ENCODE measurements at regions not wholly inside any gene's neighbourhood (a gene's known extent, or its start where the extent isn't known, plus 50 kb on each side); places are given as distances from the start of the nearest gene placed in this dataset.
A peak's percentile ranks its signal among the peaks of the same experiment; 100 is the strongest.

DNA sequence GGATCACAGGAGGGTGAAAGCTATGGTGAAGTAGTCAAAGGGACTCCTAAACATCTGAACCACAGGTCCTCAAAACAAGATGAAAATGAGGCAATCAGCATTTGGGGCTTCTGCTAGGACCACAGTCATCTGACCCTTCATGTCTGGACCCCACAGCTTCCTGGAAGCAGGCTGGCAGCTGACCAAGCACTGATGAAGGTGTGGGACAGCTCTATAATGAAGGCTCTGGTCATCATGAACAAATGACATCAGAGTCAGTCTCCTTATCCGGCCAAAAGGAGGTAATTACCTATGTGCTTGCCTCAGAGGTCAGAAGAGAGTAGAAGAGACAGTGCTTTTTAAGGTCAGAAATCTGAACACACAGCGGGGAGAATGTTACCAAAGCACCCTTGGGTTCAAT is 101.2 kb upstream of the GNAO1 start:
- no peak for DNase-seq

DNA sequence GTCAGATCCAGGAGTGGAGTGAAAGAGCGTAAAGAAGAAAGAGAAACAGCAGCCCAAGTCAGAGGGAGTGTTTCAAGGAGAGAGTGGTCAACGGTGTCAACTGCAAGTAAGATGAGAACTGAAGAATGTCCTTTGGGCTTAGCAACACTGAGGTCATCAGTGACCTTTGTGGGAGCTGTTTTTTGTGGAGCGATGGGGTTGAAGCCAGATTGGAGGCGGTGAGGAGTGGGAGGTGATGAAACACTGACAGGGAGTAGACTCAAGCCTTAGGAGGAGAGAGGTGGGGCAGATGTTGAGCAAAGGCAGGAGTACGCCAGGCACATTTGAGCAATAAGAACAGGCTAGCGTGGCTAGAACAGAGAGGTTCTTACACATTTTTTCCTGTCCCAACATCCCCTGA is 103.7 kb upstream of the GNAO1 start:
- DNase-seq: no peak

DNA sequence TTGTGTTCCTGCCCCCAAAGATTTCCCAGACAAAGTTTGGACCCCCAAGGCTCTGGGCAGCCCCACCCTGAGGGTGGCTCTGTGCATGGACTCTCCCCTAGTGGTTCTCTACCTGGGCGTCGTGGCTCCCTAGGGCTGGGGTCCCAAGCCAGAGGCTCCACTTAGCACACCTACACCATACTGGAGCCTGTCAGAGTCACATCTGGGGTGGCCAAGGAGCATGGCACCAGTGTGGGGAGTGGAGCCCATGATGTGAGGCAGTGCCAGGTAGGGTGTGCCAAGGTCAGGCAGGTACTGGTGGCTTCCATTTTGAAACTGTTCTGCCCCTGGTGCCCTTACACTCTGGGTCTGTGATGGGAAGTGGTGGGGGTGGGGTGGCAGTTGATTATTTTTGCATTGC is 109.9 kb upstream of the GNAO1 start:
- no peak for DNase-seq

DNA sequence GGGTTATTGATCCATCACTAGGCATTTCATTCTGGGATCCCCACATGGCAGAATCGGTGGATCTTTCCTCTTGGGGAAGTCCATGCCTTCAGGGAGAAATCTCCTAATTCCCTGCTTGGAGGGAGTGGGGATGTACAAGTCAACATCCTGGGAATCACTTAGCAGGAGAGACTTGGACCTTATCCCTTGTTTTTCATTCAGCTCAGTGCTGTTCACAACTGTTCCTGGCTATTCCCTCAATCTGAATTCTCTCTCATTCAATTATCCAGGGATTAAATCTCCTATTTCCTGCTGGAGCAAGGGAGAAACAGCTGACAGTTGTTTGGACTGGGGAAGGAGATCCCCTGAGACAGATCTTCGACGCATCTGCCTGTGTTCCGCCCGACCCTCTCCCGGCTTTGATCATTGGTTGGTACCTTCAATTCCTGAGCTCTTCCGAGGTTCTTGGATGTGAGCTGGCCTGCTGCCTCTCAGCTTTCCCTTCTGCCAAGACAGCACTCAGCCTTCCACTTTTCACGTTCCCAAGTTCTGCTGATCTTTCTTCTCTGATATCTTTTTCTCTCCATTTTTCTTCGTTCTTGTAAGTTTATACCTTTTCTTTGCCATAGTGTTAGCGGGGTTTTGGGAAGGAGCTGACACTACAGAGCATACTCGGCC is 115.4 kb upstream of the GNAO1 start:
- DNase-seq: peak; percentile 4

DNA sequence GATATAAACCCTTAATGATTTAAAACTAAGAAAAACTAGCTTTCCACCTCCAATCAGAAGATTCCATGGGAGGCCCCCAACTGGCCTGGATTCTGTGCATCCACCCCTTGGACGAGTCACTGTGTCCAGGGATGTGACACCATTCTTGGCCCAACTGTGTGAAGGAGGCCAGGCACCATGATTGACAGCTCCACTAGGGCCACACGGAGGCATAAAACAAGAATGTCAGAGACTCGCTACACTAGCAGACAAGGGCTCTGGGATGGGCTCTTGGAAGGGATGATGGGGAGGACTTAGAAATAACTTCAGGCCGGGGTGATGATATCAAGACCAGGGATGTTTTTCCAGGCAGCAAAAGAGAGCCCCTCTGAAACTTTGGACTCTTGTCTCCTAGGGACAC is 117.8 kb upstream of the GNAO1 start:
- DNase-seq: no peak

DNA sequence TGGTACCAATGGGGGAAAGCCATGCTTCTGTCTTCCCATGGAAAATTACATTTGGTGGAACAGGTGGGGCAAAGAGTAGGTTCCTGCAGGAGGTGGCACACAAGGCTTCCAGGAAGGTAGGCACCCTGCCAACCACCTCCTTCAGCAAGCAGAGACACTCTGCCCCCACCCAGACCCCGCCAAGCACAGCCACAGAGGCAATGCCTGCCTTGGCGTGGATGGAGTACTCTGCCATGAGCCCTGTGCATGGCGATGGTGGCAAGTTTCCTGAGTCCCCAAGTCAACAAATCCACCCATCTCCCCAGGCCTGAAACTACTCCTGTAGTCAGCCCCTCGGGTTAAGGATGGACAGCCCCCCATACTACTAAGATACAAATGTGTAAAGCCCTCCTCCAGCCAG is 119.2 kb upstream of the GNAO1 start:
- DNase-seq: no peak

DNA sequence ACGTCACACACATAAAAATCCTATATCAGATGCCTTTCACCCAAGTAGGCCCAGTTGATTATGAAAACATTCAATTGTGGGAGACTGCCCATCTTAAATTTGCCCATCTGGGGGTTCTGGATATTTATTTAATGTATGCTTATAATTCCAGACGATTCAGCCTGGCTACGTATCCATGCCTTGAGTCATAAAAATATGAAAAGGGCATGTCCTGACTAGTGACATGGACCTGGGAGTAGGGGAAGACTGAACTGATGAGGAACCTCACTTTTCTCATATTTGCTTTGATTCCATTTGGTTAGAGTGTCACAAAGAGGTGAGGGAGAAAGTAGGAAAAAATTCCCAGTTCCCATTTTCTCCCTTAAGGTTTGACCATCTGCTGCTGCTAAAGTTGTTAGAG is 122.5 kb upstream of the GNAO1 start:
- DNase-seq: no peak

DNA sequence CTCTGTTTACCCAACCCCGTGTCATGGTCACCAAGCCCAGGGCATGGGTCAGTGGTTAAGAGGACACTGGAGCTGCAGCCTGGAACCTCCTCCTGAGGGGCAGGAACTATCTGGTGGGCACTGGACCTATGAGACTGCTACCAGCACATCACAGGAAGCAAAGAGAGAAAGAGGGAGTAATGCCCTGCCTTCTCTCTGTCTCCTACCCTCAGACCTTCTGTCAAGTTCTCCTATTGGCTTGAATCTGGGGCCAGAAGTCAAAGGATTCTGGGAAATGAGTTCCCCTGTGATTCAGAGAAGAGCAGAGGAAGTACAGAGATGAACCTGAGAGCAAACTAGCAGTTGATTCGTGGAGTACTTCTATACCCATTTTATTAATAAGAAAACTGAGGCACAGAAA is 123.0 kb upstream of the GNAO1 start:
- no peak for DNase-seq

DNA sequence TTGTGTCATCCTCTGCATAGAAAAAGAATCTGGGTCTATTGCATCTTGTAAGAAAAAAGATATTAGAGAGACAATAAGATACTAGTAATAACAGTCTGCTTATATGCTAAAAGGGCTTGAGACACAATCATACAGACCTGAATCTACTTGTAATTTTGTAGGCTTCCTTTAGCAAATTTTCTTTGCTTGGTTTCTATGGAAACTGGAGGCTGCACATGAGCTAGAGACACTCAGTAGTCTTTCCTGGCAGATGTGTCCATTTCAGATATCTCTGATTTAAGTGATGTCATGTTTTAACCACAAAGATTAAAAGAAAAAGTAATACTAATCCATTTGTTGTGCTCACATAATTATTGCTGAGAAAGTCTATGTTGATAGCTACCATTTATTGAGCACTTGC is 123.9 kb upstream of the GNAO1 start:
- no peak for DNase-seq

DNA sequence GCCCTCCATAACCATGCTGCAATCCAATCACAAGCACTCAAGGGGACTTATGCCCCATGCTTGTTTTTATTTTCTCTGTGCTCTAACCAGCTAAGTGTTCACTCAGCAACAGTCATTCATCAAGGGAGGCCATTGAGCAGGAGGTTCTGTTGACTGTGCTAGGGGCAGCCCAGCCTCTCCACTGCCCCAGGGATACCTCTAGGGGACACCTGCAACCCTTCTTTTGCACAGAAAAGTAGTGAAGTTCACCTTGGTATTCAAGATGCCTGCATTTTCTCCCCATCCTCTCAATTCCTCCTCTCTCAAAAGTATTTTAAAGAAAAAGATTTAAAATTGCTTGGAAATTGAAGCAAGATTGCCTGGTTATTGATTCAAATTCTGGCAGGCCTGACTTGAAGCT is 124.7 kb upstream of the GNAO1 start:
- no peak for DNase-seq

DNA sequence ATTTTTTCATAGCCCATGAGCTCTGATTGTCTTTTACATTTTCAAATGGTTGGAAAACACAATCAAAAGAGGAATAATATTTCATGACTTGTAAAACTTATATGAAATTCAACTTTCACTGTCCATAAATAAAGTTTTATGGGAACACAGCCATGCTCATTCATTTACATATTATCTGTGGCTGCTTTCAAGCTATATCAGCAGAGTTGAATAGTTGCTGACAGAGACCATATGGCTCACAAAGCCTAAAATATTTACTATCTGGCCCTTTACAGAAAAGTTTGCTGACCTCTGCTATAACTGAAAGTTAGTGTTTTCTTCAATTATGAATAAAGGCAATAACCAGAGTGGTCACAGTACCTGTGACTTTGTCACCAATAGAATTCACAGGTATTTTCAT is 128.2 kb upstream of the GNAO1 start:
- no peak for DNase-seq

DNA sequence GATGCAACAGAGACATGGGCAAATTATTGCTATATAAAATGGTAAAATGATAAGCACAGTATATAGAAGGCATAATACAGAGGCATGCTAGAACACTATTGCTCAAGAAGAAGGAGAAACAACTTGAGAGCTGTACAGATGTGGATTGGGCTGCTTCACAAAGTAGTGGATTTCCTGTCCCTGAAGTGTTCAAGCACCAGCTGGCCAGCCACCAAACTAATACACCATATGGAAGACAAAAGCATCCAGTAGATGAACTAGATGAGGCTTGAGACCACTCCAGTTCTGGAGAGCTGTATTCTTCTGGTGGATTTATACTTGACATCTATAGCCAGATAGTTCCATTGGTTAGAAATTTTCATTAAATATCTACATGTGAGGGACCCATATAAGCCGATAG is 134.1 kb upstream of the GNAO1 start:
- peak; percentile 4 for DNase-seq

DNA sequence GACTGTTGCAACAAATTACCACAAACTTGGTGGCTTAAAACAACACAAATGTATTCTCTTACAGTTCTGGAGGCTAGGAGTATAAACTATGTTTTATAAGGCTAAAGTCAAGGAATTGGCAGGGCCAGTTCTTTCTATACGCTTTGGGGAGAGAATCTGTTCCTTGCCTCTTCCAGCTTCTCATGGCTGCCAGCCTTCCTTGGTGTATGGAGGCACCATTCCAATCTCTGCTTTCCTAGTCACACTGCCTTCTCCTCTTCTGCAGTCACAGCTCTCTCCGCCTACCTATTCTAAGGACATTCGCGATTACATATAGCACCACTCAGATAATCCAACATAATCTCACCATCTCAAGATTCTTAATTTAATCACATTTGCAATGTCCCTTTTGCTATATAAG is 140.4 kb upstream of the GNAO1 start:
- no peak for DNase-seq

DNA sequence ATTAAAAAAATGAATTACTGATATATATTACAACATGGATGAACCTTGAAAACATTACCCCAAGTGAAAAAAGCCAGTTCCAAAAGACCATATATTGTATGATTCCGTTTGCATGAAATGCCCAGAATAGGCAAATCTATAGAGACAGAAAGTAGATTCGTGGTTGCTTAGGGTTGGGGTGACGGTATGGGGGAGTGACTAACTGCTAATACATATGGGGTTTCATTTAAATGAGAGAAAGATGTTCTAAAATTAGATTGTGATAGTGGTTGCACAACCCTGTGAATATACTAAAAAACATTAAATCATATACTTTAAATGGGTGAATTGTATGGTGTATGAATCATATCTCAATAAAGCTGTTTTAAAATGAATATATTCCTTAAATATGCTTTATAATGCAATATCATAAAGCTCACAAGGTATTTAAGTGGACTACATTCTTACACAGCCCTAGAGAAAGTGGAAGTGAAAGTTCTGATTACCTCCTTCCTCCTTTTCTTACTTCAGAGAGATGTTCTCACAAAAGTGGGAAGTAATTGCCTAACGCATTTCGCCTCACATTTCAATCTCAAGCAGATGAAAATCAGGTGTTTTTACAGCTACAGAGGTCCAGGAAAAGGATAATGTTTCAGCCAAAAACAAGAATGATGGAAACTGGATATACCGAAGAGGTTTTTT is 142.7 kb upstream of the GNAO1 start:
- DNase-seq: no peak

DNA sequence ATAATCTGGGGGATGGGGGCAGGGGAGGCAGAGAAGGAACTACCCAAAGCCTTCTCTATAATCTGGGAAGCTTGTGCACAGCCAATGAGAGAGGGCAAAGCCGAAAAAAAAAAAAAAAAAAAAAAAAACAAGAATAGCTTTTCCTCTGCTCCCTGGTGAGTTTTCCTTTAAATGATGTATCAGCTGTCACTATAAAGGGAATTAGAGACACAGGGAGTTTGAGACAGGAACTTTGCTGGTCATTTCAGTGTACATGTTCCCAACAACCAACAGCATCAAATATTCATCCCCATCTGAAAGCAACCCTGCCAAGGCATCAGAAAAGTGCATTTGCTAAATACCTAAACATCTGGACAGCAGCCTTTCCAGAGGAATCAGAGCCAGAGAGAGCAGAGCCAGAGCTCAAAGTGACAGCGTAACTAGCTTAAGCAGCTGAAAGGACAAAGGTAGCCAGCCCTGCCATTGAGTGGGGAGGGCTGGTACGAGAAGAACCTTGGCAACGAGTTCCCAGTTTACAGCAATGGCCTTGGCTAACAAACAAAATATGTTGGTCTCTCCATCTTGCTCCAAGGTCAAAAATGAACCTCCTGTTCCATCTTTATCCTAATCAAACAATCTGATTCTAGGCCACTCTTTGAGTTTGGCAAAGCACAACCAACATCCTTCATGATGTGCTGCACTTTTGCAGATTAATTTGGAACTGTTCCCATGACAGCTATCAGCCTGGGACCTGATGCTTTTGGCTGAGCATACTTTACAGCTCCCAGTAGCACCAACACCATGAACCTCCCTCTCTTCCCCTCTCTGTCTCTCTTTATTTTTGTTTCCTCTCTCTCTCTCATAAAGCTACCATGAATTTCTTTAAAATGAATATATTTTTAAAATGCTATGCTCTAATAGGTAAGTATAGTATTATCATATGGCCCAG is 143.7 kb upstream of the GNAO1 start:
- DNase-seq: no peak

DNA sequence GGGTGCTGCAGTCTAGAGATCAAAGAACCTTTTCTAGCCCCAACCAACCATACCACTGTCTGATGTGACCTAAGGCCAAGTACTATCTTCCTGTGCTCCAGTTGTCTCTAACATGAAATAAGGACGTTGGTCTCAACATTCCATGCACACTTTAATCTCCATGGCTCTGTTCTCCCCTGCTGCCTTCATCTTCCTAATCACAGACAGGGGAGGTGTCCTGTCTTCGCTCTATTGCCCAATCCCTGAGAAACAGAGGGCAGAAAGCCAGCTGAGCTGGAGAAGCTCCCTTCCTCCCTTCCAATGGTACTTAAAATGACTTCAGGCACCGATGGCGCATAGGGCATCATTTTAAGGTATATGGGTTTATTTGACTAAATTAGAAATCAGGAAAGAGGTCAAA is 148.9 kb upstream of the GNAO1 start:
- no peak for DNase-seq

DNA sequence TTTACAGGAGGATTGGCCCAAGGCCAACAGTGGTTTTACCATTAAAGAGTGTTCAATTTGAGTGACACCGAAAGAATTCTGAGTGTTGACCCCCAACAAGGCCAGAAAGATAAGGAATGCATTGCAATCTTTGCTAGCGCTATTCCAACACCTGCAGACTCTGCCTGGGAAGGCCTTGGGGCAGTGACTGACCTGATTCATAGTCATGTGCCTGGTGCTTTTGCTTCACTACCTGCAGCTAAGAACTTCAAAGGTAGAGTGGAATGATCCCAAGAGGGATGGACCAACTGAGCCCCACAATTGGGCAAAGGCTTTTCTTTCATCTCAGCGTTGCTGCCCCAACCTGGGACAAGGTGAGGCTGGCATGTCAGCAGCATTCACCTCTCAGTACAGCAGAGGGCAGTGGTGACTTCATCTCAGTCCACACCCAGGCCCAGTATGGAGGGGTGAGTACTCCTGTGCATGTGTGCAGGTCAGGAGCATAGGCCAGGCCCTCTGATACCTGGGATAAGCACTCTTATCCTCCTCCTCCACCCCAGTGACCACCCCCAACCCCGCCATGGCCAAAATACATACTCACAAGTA is 149.6 kb upstream of the GNAO1 start:
- DNase-seq: peak; percentile 66

DNA sequence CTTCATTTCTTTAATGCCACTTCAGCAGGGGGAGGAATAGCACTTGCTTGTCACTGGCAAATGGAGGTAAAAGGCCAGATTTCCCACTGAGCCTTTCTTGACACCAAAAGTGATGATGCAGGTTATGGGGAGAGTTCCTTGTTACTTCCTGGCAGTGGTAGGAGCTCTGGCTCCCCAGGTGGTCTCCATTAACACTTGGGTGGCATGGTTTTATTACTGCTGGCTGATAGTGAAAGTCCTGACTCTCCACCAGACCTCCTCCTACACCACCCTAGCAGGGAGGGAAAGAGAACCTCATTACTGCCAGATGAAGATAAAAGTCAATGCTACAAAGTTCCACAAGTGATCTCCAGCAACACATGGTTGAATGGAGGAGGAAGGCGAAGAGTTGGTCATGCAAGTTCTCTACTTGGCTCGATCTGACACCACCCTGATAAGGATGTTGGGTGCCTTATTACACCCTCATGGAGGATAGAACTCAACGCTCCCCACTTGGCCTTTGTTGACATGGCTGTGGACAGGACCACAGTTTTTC is 152.7 kb upstream of the GNAO1 start:
- no peak for DNase-seq

DNA sequence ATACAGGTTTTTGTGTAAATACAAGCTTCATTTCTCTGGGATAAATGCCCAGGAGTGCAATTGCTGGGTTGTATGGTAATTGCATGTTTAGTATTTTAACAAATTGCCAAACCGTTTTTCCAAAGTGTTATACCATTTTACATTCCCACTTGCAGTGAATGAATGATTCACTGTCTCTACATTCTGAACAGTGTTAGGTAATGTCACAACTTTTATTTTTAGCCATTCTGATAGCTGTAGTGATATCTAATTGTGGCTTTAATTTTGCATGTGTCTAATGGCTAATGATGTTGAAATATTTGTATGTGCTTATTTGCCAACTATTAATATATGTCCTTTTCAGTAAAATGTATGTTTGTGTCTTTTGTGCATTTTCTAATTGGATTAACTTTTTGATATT is 156.9 kb upstream of the CES5A start:
- no peak for DNase-seq

DNA sequence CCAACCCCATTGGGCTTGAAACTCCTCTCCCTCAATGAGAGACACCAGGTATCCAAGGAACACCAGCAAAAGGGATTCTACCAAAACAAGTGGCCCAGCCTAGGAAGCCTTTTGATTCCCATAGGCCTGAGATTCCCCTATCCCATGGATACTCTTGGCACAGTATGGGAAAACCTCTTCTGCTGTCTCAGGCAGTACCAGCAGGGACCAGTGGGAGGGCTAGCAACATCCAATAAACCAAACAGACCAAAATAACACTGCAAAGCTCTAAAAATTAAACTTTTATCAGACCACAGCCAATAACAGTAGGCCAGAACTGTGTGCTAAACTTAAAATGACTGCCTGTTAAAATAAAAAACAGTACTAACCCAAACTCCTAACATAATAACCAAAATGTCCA is 153.9 kb upstream of the CES5A start:
- DNase-seq: no peak

DNA sequence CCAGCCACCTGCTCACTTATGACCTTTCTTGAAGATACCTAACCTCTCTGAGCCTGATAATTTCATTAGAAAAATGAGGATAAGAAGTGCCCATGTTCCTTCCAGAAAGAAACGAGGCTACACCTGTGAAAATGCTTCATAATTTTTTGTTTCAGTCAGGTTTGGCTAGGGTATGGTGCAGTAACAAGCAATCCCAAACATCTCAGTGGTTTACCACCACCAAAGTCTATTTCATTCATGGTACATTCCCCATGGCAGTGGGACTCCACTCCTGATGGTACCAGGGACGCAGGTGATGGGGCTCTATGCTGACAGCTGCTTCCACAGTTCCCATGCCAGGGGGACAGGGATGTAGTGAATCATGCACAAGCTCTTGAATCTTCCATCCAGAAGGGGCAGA is 147.6 kb upstream of the CES5A start:
- no peak for DNase-seq

DNA sequence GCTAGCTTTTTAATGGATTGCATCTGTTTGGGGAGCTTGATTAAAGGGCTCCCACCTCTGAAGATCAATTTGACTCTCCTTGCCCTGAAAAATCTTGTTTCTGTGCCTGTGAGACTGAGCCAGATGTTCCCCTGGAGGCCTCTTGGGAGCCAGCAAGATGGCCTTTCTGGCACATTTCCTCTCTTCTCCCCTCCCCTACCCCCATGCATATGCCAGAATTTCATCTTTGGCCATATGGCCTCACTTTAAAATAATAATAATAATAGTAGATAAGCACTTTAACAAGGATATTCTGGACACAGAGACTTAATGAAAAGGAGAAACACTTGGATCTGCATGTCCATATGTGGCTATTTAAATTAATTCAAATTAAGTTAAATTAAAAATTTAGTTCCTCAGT is 144.1 kb upstream of the CES5A start:
- DNase-seq: peak; percentile 73

DNA sequence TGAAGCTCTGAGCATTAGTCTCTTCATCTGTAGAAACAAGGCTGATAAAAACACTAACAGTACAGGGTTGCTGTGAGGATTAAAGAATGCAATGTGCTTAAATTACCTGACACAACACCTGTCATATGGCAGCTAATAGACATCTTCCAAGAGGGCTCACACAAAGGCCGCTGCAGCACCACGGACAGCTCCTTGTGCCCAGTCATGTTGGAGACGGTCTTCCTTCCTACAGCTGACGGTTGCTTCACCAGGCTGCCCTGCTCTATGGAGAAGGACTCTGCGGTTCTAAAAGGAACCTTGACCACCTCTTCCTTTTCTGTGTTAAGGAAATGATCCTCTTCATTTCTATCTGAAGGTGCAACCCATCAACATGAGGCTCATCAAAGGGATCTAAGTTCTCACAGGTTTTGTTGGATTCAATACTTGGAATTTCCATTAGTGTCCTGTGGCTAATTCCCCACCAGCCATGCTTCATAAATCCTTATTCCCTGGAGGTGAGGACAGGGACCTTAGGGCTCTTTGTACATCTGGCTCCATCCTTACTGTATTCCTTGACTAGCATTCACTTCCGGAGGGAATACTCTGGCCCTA is 138.9 kb upstream of the CES5A start:
- DNase-seq: peak; percentile 2
